ENCODE measurements at regions not wholly inside any gene's neighbourhood (a gene's known extent, or its start where the extent isn't known, plus 50 kb on each side); places are given as distances from the start of the nearest gene placed in this dataset.
"Not testable (repeated sequence)": the region's sequence is repeated elsewhere in the genome, so short reads cannot be mapped to it uniquely, and the experiment has no call there.

DNA sequence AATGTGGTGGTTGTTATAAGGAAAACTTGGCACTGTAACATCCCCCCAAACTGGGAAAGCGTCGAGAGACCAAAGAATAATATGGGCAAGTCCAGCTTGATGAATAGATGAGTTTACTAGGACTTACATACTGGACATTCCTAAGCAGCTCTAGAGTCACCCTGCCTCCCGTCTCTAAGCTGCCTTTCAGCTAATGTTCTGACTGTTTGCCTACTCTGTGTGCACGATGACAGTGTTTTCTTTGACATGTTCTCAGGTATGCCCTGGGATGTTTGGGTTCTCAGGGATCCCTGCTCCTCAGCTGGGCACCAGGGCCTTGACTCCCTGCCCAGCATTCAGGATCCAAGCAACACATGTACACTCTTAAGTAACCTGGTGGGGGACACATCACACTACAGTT lies 87.5 kb downstream of the MRPL57 start:
- not testable (repeated sequence) for DNase-seq

DNA sequence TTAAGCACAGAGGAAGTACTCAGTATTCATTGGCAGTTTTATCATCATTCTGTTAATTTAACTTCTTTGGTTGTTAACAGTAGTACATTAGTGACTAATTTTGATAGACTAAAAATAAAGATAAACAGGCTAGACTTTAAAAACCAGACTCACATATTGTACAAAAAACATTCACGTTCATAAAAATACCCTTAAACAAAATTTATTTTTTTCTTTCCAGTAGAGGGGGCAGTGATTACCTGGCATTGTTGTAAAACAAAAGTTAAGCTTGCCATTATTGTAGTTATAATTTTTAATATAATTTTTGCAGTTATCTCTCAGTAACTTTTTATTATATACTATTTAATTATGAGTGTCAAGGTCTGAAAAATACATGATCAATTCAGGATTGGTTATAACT lies 92.0 kb downstream of the MRPL57 start:
- DNase-seq, result not testable (repeated sequence)

DNA sequence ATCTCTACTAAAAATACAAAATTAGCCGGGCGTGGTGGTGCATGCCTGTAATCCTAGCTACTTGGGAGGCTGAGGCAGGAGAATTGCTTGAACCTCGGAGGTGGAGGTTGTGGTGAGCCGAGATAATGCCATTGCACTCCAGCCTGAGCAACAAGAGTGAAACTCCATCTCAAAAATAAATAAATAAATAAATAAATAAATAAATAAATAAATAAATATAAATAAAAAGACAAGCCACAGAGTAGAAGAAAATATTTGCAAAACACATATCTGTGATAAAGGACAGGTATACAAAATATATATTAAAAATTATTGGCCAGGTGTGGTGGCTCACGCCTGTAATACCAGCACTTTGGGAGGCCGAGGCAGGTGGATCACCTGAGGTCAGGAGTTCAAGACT lies 96.0 kb downstream of the MRPL57 start:
- not testable (repeated sequence) for DNase-seq

DNA sequence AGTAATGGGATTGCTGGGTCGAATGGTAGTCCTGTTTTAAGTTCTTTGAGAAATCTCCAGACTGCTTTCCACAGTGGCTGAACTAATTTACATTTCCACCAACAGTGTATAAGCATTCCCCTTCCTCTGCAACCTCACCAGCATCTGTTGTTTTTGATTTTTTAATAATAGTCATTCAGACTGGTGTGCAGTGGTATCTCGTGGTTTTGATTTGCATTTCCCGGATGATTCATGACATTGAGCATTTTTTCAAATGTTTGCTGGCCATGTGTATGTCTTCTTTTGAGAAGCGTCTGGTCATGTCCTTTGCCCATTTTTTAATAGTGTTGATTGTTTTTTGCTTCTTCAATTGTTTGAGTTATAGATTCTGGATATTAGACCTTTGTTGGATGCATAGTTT lies 98.0 kb downstream of the MRPL57 start:
- DNase-seq, result not testable (repeated sequence)

DNA sequence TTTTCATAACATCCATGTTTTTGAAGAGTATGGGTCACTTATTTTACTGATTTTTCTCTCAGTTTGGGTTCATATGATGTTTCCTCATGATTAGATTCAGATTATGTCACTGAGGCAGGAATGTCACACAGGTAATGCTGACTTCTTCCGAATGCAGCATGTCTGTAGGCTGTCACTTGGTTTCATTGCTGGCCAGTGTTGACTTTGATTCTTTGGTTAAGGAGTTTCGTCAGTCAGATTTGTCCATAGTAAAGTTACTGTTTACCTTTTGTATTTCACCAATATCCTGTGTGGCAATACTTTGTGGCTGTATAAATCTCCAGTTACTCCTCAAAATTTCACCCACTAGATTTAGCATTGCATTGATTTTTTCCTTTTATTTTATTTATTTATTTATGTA lies 105.6 kb downstream of the MRPL57 start:
- DNase-seq, result no peak

DNA sequence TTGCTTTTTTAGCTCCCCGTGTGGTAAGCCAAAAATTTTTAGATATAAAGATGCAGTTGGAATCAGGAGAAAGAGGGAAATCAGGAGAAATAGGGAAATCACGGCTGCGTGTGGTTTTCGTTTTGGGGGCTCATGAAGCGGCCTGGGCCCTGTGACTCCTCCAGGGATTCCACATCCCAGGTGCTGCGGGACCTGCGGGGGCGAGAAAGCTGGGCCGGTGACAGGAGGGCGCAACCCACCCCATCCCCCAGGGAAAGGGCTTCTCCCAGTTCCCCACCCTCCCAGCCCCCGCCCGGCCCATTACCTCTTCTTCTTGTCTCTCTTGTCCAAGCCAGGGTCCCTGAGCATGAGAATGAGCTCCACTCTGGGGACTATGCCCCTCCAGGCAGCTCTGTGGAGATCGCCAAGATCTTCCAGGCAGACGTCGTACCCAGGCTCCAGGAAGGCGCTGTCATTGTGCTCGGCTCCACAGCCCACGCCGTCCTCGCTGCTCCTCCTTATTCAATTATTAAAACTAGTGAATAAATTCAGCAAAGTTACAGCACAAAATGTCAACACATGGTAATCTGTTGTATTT lies 111.0 kb downstream of the MRPL57 start:
- DNase-seq, result no peak

DNA sequence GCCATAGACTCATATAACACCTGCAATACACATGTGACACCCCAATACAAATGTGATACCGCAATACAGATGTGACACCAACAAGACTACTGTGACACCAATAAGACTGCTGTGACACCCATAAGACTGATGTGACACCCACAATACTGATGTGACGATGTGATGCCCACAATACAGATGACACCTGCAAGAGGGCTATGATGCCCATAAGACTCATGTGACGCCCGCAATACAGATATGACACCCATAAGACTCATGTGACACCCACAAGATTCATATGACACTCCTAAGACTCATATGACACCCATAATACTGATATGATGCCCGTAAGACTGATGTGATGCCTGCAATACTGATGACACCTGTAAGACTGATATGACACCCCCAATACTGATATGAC lies 113.0 kb downstream of the MRPL57 start:
- DNase-seq, result no peak

DNA sequence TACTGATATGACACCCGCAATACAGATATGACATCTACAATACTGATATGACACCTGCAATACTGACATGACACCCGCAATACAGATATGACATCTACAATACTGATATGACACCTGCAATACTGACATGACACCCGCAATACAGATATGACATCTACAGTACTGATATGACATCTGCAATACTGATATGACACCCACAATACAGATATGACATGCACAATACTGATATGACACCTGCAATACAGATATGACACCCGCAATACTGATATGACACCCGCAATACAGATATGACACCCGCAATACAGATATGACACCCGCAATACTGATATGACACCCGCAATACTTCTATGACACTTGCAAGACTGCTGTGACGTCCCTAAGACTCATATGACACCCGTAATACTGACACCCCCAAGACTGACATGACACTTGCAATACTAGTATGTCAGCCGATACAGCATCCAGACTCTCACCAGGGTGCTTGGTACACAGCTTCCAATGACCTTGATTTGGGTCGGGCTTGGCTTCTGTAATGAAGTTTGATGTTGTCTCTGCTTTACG lies 114.1 kb downstream of the MRPL57 start:
- not testable (repeated sequence) for DNase-seq

DNA sequence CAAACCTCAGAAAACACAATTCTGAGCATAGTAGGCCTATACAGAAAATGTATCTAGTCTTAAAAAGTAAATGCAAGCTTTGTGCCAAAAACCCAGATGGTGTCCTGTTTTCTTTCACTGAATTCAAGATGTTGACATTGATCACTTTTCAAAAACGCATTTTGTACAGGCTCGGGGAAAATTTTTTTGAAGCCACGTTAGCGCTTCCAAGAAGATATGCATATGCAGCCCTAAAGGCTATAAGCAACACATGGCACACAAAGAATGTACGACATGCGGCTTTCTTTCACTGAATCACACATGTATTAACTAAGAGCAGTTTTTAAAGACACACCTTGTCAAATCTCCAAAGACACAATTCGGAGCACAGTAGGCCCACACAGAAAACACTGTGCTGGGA lies 115.4 kb downstream of the MRPL57 start:
- no peak for DNase-seq

DNA sequence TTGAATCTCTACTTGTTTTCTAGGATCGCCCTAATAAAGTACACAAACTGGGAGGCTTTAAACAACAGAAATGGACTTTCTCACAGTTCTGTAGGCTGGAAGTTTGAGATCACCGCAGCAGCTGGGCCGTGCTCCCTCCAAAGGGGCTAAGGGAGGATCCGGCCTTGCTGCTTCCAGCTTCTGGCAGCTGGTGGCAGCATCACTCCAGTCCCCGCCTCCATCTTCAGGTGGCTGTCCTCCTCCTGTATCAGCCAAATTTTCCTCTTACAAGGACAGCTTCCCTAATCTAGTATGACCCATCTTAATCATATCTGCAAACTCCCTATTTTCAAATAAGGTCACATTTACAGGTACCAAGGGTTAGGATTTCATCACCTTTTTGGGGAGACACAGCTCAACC lies 120.5 kb downstream of the MRPL57 start:
- not testable (repeated sequence) for DNase-seq

DNA sequence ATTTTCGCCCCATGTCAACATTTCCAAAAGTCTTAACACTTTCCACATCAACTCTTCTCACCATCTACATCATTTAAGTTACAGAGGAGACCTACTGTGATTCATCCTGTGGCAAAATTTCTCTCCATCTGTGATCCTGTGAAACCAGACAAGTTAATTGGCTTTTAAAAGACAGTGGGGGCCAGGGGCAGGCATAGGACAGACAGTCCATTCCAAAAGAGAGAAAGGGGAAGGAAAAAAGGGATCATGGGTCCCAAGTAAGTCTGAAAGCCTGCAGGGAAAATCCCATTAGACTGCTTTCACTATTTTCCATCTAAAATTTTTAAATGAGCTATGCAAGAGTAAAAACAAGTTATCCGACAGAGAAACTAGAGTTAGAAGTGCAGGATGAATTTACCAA lies 121.0 kb downstream of the MRPL57 start:
- DNase-seq, result no peak

DNA sequence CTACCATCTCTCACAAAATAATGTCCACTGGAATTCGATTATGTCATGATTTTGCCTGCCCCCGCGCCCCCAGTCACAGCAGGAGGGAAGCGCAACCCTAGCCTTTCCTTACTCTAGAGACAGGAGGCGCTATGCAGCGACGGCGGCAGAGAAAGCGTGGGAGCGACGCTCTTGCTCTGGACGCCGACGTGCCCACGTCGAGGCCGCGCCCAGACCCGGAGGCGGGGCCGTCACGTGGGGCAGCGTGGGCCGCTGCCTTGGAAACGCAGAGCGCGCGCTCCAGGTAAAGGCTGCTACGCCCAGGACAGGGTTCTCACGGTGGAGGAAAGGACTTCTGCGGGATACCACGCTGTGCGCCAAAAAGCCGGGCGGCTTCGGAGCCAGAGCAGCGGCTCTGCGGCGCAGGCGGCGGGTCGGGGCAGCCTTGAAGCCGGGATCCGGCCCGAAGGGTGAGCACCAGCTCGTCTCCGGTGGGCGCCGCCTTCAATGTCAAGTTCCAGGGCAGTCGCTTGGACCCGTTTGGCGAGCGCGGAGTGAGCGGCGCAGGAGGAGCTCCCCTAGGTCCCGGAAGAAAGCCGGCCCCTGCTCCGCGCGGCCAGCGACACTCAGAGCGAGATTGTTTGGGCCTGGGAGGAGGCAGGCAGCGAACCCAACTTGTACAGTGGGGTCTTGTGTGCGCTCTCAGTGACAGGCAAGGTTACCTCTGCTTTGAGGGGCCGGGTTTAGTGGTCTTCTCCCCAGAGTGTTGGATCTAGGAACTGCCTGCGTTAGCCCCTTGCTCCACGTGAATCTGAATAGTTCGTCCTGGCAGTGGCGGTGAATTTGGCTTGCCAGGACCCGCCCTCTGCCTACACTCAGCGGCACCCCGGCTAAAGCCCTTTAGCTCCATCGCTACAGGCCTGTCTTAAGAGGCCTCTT lies 121.7 kb downstream of the MRPL57 start:
- DNase-seq, result peak; percentile 74

DNA sequence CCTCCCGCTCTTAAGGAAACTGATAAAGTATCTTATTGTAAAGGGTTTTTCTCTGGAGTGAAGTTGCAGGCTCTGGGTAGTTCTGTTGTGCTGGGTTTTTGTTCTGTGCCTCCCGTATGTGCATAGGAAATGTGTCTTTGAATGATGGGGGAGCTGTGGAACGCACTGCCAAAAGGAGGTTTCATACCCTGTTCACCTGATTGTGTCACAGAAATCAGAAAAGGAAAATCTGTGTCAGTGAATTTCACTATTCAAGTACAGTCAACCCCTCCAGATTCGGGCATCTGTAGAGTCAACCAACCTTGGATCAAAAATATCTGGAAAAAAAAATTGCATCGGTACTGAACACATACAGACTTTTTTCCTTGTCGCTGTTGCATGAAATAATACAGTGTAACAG lies 127.8 kb downstream of the MRPL57 start:
- DNase-seq, result no peak

DNA sequence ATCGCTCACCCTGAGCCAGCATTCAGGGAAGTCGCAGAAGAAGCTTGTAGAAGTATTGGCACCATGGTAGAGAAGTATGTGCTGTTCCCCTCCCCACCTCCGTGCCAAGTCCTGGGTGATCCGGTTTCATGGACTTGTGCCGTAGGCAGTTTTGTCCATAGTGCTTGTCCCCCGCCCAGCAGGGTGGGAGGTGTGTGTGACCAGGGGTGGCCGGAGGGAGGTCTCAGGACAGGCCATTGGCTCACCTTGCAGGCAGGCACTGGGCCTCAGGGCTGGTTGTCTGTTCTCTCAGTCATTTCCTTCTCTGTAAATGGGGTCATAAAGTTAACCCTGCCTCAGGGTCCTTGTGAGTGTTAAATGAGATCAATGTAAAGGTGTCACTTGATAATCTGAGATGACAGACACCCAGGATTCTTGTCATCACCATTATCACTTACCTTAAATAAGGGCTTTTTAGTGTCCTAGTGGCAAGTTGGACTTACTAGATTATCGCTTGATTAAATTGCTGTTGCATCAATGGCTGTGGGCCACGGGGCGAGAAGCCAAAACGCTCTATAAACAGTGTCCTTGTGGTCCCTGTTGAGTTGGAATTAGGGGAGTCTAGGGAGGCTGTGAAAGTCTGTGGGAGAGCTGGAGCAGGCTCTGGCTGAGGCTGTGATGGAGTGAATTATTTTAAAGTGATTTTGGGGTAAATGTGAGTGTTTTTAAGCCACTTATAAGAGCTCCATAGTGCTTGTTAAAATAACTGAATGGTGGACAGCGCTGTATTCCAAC lies 130.0 kb downstream of the MRPL57 start:
- DNase-seq, result not testable (repeated sequence)

DNA sequence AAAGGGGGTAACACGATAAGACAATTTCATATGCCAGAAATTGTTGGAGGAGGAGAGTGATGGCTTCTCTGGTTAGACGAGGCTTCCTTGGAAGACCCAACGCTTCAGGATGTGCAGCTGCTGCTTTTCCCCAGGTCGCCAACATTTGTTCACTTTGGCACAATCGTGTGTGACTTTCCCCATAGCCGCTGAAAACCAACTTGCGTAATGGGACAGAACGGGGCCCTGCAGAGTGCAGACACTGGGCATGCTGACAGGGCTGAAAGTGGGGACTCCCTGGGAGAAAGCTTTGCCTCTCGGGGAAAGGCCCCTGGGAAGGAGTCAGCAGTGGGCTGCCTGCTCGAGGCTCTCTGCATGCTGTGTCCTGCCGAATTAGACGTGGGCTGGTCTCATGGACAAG lies 130.7 kb downstream of the MRPL57 start:
- not testable (repeated sequence) for DNase-seq

DNA sequence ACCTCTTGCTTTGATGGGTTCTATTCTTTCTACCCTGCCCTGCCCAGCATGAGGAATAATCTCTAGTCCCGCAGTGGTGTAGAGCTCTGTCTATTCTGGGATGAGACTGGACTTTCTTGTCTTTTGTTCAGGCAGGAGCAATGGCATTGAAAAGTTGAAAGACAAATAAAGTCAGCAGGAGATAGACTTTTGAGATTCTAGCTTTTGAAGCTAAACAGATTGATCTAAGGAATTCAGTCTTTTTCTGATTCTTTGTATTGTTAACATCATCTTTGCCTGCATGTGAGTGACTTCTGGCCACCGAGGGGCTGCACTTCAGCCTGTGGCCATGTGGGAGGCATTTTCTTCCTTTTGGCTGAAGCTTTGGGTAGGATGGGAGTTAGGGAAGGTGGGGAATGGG lies 132.4 kb downstream of the MRPL57 start:
- DNase-seq, result no peak

DNA sequence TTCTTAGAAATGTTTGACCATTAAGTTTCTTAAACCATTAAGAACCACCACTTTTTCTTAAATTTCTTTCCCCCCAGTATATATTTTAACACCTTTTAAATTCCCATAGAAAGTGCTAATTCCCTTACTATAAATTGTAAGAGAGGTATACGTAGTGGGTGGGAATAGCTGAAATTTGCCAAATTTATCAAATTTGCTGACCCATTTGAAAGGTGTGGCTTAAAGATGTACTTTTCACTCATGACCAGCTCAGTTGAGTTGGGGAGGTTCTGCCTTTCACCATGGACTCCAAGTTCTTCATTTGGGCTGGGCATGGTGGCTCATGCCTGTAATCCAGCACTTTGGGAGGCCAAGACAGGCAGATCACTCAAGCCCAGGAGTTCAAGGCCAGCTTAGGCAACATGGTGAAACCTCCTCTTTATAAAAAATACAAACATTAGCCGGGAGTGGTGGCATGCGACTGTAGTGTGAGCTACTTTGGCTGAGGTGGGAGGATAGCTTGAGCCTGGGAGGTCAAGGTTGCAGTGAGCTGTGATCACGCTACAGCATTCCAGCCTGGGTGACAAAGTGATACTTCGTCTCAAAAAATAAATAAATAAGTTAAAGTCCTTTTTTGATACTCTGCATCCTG lies 133.2 kb downstream of the MRPL57 start:
- DNase-seq, result no peak

DNA sequence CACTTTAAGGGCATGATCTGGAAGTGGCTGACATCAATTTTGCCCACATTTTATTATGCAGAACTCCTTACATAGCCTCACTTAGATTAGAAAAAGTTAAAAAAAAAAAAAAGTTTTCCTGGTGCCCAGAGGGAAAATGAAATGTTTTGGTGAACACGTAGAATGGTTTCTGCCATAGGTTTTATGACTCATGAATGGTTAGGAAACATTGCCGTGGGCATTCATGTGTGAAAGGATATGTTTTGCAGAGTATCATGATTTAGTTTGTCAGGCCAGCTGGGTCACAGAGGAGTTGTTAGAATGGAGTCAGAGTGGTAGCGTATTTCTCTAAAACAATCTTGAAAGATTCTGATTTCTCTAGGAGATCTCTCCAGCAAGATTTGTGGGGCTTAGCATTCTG lies 133.8 kb downstream of the MRPL57 start:
- DNase-seq, result no peak

DNA sequence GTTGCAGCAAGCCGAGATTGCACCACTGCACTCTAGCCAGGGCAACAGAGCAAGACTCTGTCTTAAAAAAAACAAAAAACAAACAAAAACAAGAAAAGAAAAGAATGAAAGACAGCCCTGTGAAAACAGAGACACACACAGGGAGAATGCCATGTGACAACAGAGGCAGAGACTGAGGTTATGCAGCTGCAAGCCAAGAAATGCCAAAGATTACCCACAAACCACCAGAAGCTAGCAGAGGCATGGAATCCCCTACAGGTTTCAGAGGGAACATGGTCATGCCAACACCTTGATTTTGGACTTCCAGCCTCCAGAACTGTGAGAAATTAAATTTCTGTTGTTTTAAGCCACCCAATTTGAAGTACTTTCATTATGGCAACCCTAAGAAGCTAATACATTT lies 138.5 kb downstream of the MRPL57 start:
- not testable (repeated sequence) for DNase-seq

DNA sequence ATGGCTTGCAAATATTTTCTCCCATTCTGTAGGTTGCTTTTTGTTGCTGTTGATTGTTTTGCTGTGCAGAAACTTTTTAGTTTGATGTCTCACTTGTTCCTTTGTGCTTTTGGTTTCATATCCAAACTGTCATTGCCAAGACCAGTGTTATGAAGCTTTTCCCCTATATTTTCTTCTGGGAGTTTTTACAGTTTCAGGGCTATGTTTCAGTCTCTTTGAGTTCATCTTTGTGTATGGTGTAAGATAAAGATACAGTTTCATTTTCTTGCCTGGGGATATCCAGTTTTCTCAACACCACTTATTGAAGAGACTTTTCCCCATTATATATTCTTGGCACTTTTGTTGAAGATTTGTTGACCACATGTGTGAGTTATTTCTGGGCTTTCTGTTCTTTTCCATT lies 139.9 kb downstream of the MRPL57 start:
- no peak for DNase-seq

DNA sequence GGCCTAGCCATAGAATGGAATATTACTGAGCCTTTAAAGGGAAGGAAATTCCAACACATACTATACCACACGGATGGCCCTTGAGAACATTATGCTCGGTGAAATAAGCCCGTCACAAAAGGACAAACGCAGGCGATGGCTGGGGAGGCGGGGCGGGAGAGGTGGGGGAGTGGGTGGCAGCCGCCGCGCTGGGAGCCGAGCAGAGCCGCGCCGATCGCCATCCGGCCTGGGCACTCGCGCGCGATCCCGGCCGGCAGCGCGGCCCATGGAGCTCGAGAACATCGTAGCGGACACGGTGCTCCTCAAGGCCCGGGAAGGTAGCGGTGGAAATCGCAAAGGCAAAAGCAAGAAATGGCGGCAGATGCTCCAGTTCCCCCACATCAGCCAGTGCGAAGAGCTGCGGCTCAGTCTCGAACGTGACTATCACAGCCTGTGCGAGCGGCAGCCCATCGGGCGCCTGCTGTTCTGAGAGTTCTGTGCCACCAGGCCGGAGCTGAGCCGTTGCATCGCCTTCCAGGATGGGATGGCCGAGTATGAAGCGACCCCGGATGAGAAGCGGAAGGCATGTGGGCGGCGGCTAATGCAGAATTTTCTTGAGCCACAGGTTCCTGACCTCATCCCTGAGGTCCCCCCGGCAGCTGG lies 140.1 kb downstream of the ZDHHC20 start:
- DNase-seq, result no peak
